HG03159 (cell line): ENCODE measurements at regions not wholly inside any gene's neighbourhood (a gene's known extent, or its start where the extent isn't known, plus 50 kb on each side); places are given as distances from the start of the nearest gene placed in this dataset.
"Not testable (repeated sequence)": the region's sequence is repeated elsewhere in the genome, so short reads cannot be mapped to it uniquely, and the experiment has no call there.

ENCODE experiments used
- ATAC-seq: cut with Tn5 transposase; IDR thresholded peaks from one replicate; pipeline ENCODE4 v1.9.1; 2021; ENCODE audit warnings: mild to moderate bottlenecking, moderate library complexity; ENCODE audit not compliant: unreplicated experiment

DNA sequence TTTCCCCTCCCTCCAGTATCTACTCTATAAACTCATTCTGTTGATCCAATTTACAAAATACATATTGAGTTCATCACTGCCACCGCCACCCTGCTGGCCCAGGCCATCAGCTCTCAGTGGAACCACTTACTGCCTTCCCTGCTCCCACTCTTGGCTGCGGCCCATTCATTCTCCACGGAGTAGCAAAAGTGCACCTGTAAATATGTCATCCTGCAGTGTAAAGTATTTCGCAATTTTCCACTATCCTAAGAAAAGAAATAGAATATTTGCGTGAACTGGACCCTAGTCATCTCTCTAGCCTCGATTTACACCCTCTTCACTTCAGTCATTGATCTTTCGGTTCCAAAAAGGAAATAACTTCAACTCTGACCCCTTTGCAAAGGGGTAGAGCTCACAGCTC is 258.3 kb upstream of the TFAP2D start:
- ATAC-seq, result no peak

DNA sequence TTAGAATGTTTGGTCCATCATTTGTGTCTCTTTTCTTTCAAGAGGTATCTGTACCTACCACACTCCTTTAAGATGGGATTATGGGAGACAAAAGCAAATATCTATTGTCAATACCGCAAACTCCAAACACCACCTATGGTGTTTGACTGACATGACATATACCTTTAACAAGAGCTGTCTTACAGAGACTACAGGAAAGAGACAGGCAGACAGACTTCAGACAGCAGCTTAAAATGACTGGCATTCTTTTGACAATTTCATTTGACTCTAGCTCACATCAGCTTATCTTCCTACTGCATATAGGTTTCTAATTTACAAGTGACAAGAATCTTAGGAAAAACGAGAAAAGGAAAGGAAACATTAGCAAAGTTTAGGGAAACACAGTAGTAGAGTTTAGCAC is 256.0 kb upstream of the TFAP2D start:
- ATAC-seq, result no peak

DNA sequence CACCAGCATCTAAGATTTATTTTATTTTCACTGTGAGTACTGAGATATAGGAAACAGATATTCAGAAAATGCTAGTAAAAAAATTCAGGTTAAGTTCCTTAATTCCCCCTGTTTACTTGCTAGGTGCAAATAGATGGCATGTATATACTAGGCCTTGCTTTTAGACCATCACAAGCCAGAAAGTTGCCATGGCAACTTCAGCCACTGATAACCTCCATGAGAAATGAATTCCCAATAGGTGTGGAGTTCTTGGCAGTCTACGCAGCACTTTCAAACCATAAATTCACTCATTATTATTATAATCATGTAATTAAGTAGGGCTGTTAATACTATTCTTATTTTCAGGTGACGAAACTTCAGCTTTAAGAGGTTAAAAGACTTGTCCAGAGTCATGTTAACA is 251.6 kb upstream of the TFAP2D start:
- no peak for ATAC-seq

DNA sequence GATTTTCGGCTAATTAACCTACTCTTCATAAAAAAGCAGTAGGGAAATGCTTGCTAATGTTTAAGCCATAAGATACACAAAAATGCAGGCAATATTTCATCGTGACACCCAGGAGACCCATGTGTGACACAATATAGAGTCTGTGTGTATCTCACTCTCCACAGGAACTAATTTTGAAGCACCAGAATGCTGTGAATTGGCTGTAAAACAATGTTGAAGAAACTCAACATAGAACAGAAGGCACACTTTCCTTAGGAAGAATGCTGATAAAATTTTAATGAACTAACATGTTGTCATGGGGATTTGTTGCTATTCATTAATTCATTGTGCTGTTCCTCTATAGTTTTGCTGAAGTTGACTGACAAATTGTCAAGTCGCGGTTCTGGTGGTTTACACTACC is 249.4 kb upstream of the TFAP2D start:
- ATAC-seq, result no peak

DNA sequence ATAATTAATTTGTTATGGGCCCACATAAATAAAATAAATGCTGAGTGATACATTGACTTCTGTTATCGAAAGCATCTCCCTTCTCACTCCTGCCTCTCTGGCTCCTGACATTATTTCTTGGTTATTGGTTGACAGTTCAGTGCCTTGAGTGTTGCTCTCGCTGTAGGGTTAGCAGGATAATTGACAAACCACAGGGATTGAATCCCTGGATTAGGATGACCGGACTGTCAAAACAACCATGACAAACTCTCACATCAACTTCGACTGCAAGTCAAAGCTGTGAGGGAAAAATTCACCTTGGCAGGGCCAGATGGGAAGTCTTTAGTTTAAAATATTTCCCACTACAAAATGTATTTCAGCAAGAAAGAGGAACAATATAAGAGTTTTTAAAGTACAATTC is 245.4 kb upstream of the TFAP2D start:
- ATAC-seq, result no peak

DNA sequence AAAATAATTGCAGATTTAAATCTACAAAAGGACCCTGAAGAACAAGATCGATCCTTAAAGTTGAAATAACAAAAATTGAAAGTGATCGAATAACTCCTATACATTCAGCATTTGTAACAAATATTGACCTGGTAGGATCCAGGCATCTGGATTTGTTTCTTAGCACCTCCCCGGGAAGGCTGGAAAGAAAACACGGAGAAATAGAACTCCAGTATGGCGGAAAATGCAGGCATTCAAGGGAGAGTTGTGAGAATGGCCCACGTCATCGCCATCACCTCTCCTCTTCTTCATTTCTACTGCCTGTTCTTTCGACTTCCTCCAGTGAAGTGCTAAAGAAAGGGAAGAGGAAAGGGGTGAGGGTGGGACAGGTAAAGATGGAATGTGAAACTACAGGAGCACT is 242.3 kb upstream of the TFAP2D start:
- no peak for ATAC-seq

DNA sequence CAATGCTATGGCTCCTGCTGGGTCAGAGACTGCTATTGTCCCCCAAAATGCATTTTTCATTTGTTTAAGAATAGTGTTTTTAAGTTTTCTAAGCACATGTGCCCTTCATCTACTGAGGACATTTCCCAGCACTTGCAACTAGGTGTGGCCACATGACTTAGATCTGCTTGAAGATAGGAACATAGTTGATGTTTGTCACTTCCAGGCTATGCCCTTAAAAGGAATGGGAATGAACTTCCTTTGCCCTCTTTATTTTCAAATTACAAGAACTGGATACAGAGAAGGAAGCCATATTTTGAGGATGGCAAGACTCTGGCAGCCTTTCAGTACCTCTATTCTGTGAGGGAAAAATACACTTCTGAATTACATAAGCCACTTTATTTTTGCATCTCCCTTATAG is 203.0 kb upstream of the TFAP2D start:
- ATAC-seq, result no peak

DNA sequence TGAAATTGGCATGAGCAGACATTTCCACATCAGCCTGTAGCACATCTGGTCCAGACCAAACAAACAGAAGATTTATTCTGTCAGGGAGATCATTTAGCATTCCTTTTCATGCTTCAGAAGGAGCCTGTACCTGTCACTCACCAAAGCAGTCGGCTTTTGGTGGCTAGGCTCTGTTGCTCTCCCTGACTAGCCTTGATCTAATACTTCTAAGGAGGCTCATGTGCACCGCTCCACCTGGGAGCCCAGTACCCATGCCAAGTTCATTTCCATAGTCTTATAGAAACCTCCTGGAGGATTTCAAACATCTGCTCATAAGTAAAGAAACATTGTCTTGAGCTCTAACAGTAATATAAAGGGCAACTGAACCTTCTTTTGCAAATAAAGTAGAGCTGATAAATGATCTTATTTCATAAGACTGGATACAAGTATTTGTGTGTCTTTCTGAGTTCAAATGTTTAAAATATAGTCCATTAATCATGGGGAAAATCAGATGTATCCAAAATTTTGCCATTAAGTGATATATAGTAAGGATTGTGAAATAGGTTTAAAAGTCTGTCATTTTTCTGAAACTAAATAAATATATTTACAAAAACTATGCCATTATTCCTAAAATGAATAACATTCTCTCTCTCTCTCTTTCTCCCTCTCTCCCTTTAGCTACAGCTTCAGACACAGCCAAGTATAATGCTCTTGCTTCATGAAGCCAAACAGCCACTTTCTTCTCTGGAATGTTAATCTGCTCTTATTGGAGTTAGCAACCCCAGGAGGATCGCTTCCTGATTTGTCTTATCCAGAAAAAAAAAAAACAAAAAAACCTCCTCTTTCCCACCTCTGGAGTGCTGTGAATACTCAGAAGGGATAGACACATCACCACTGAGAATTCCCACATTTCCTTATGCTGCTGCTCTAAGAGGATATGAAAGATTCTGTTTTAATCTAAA is 192.7 kb upstream of the TFAP2D start:
- ATAC-seq, result no peak

DNA sequence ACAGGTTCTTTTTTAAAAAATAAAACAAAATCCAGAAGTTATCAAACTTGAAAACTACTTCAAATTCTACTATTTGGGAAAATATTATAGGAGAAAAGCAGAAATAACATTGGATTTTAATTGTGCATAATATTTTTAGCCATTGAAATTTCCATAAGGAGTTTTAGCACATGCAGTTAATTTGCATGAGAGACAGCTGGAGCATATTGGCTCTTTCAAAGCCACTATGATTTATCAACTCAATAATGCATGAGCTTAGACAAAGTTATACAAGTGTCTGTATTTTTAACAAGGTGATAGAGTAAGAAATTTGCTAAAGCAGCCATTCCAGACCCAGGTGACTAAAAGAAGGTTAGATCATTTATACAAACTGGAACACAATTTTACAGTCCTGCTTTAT is 189.0 kb upstream of the TFAP2D start:
- no peak for ATAC-seq

DNA sequence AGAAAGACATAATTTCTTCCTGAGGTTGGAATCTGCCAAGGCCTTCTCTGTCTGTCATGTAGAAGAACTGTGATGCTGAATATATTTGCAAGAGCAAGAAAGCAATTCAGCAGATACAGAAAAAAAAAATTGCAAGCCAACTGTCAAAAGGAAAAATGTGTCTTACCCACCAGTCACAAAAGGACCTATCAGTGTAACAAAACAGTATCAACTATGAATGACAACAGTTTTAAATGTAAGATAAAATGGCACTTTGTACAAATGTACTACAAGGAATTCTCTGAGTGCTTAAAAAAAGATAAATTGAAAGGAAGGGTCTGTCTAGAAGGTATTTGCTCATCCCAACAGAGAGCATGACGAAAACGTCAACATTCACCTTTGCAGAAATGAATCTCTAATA is 185.3 kb upstream of the TFAP2D start:
- no peak for ATAC-seq

DNA sequence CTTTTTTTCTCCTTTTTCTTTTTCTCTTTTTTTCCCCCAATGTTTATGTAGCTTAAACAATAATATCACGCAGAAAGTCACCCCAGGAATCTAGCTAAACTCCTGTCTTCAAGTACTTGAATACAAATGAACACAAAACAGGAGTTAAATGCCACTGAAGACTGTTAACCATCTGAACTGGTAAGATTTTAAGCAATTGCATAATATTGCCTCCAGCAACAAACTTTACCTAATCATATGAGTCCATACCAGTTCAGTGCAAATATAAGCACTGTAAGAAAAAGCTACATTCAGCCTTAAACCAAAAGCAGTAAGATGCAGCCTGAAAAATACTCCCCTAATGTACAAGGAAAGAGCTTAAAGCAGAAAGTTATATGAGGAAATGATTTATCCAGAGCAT is 173.9 kb upstream of the TFAP2D start:
- ATAC-seq, result no peak

DNA sequence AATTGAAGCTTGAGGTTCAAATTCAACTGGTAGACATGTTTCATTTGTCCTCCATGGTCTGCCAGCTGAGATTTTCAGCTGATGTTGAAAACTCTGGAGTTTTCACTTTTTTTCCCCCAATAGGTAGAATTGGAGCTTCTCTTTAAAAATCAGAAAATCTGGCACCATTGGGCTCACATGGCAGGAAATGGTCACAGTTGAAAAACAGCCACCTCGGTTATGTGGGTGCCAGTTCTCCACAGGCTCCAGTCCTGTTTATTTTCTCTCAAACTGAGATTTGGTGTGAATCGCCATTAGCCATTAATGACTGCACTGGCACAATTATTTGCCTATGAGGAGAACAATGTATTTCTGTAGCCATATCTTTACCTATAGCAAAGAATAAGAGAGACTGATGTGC is 171.4 kb upstream of the TFAP2D start:
- no peak for ATAC-seq

DNA sequence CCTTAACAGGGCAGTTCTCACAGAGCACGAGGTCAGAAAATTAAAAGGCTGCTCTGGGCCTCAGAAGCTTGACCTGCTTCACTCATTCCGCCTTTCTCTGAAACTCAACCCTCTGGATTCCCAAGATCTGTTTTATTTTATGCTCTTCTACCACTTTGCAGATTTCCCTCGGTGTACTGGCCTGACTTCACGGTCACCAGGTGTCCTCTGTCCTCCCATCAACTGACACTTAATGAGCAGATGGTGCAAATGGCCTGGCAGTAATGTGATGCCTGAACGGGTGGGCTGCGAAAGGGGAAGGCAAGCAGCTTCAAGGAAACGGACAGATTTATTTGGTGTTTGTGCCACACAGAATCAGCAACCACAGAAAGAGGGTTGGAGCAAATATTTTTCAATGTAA is 169.7 kb upstream of the TFAP2D start:
- ATAC-seq, result no peak

DNA sequence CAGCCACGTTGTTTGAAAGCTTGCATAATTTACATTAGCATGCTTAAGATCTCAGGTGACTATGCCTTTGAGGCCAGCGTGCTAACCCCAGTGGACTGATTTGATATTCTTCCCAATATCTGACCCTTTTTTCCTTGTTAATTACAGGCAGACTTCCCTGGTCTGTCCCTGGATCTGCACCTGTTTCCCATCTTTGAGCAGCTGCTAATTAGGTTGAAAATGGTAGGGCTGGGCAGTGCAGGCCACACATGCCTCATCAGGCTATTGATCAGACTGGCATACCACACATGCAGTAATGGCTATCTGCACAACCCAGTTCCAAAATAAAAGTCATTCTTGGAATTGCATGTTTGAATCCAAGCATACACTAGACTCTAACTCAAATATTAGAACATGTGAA is 164.3 kb upstream of the TFAP2D start:
- ATAC-seq, result no peak

DNA sequence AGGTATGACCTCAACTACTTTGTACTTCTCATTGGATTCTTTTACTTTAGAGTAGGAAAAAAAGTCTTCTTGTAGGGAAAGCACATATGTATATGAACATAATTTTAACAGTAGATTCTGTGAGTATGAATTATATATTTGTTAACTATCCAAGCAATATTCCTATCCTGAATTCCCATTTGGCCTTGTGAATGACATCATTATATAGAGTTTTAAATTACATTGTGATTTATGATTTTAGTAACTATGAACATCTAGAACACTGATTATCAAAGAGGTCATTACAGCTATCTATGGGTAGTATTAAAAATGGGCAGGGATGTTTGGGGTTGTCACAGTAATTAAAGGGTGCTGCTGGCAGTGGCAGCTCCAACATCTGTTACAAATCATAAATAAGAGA is 163.9 kb upstream of the TFAP2D start:
- ATAC-seq, result no peak

DNA sequence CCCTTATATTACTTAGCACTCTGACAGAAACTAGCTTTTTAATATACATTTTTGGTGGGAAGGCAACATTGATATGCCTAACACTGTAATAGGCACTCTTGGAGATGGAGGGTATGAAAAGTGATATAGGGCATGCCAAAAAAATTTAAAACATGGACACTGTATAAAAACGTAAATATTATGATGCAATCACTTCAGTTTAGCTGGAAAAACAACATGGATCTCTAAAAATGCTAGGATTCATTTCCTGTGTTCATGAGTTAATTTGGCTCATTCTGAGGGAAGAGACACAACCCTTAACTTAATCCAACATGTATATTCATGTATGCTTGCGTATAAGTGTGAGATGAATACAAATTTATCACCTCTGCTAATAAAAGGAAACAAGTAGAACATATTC is 157.3 kb upstream of the TFAP2D start:
- ATAC-seq, result no peak

DNA sequence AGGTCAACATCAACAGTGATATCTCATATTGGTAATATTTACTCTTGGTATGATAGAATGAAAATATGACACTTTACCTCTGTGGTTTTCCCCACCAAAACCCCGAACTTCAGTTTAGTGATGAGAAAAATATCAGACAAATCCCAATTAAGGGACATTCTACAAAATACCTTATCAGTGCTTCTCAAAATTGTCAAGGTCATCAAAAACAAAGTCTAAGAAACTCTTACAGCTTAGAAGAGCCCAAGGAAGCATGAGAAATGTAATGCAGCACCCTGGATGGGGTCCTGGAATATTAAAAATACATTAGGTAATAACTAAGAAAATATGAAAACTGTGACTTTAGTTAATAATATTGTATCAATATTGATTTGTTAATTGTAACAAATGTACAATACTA is 148.3 kb upstream of the TFAP2D start:
- ATAC-seq, result no peak

DNA sequence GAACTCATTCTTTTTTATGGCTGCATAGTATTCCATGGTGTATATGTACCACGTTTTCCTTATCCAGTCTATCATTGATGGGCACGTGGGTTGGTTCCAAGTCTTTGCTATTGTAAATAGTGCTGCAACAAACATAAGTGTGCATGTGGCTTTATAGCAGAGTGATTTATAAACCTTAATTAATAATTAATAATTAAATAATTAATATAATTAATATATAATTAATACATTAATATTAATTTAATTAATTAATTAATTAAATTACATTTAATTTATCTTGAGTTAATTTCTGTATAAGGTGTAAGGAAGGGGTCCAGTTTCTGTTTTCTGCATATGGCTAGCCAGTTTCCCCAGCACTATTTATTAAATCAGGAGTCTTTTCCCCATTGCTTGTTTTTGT is 142.1 kb upstream of the TFAP2D start:
- not testable (repeated sequence) for ATAC-seq

DNA sequence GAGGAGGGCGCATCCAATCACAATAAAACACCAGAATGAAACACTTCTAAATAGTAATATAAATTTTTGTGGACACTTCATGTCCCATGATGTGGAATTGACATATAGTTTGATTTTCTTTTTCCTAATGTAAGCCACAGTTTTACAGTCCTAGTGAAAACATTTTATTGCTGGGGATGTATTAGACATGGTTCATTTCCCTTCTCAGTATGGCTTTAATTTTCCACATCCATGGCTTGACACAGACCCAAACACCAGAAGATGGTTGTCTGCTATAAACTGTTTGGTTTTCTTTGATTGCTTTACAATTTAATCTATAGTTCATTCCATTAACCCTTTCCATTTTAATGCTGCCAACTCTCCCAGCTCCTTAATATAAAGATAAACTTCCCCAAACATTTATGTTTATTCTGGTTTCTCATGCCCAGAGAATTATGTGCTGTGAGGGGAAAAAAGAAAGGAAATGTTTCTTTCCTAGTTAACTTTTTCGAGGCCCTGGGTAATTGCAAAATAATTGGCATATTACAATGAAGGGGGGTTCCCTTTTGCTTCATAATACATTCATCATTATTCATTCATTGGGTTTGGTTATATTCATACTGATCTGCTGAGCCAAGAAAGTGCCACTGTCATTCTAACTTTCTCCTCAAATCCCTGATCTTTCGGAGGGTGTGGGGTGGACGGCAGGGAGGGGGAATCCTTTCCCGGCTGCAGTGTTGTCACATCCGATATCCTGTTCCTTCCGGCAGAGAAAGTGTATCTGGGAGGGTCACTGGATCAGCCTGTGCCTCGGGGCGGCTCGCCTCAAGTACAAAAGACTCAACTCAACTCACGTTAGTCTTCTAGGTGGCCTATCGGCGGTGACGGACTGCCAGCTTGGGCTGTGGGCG is 127.6 kb upstream of the TFAP2D start:
- no peak for ATAC-seq

DNA sequence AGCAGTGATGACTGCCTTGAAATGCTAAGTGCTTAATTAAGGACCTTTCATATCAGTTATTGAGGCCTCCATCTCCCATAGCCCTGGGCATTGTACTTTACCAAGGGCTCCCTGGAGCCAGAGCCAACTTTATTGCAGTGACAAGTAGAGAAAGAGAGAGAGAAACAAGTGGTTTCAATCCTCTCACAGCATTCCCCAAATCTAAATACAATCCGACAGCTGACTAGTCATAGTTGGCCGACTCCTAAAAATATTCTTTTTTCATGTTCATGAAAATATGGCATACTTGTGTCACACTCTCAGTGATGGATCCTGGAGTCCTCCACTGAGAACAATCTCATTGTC is 127.0 kb upstream of the TFAP2D start:
- ATAC-seq, result no peak

DNA sequence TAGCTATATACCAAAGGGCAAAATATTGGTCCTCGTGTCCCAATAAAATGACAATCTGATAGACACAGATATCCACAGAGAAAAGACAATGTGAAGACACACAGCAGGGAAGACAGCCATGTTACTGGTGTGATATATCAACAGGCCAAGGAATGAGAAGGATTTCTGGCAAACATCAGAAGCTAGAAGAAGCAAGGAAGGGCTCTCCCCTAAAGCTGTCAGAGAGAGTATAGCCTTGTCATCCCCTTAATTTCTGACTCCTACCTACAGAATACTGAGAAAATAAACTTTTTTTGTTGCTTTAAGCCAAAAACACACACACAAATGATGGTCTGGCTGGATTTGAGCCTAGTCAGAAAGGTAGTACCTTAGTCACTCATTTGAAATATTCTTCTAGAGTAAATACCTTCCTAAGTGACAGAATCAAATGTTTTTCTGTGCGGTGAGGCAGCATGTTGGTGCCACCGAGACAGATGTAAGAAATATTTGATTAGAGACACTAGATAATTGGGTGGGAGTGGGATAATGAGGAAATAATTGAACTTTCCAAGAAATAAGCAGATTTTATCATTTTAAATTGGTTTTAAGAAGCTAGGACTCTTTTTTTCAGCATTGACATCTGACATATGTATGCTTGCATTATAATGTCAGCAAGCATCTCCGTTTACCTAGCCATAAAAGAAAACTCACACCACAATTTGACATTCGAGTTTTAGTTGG is 123.4 kb upstream of the TFAP2D start:
- no peak for ATAC-seq

DNA sequence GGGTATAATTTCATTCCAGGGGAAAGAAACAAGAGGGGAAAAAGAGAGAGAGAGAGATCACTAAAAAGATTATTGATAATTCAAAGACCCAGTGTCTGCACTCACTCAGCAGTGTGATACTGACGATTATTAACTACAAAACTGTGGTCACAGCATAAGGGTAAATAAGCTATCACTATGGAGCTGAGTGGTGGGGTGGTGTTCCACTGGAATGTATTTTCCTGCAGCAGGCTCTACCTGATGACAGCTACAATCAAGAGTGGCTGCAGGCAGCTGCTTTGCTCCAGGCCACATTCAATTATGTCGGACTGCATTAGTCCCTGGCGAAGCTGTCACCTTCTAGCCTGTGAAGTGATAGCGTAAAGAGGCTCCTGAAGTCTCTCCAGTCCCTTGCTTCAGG is 122.2 kb upstream of the TFAP2D start:
- ATAC-seq, result no peak
